HEK293T (cell line): ENCODE measurements at regions not wholly inside any gene's neighbourhood (a gene's known extent, or its start where the extent isn't known, plus 50 kb on each side); places are given as distances from the start of the nearest gene placed in this dataset.

Experiments
- CTBP1 ChIP-seq: fragments of 450-650 bp; IDR thresholded peaks from 2 replicates; pipeline ENCODE4 v1.6.1; 2016; ENCODE audit warnings: borderline replicate concordance
- FOXA1 ChIP-seq: fragments of 450-650 bp; IDR thresholded peaks from 2 replicates; pipeline ENCODE4 v1.6.1; 2016; ENCODE audit warnings: mild to moderate bottlenecking
- FOXM1 ChIP-seq: fragments of 450-650 bp; IDR thresholded peaks from 2 replicates; pipeline ENCODE4 v1.6.1; 2017; ENCODE audit warnings: mild to moderate bottlenecking, borderline replicate concordance
- SP1 ChIP-seq: fragments of 450-650 bp; IDR thresholded peaks from 2 replicates; pipeline ENCODE4 v1.6.1; 2017
- TARDBP ChIP-seq: fragments of 450-650 bp; IDR thresholded peaks from 2 replicates; pipeline ENCODE4 v1.6.1; 2016

GRCh38 chr18:56197241-56197859, 441.0 kb downstream of the TXNL1 start:
- TF ChIP-seq CTBP1 (no peak), FOXA1 (no peak), TARDBP (no peak), FOXM1 (no peak), SP1 (no peak)
